HG03066 (cell line): ENCODE measurements at regions not wholly inside any gene's neighbourhood (a gene's known extent, or its start where the extent isn't known, plus 50 kb on each side); places are given as distances from the start of the nearest gene placed in this dataset.
"Not testable (repeated sequence)": the region's sequence is repeated elsewhere in the genome, so short reads cannot be mapped to it uniquely, and the experiment has no call there.

ENCODE experiments used
- ATAC-seq: cut with Tn5 transposase; IDR thresholded peaks from one replicate; pipeline ENCODE4 v1.9.1; 2021; ENCODE audit warnings: low read depth; ENCODE audit not compliant: unreplicated experiment

DNA sequence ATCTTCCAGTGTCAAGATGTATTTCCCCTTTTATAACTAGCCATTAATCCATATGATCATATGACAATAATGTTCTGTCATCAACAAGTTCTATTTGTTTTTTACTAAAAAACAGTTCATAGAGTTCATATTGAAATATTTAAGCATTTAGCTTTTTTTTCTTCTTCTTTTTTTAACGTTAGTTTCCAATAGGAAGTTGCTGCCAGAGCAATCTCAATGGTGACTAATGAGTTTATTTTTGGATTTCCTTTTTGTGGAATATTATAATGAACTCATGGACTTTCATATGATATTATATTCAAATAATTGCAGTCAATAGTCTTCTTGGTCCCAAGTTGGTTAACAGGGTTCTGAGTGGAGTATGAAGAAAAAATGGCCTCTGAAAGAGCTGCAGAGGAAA, 343.3 kb downstream of the BCKDHB start:
- ATAC-seq, result no peak

DNA sequence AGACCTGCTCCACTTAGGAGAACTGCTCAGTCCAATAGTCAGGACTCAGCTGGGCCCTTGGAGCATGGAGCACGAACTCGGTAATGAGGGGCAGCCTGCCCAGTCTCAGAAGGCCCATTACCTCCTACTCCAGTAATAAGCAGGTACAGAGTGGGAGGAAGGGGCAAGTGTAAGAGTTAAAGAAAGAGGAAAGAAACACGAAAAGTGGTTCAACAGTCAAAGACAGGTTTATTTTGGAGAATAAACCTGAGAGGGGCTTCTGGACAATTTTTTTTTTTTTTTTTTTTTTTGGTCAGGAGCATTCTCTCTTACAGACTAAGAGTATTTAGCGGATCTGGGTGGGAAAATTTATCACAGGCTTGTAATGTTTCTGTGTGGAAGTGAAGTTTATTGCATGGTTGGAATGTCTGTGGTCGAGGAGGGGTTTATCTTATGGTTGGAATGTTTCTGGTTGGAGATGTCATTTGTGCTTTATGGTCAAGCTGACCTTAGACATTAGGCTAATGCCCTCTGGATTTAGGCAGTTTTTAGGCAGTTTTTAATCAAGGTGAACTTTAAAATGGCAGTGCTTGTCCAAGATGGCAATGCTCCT, 340.1 kb downstream of the BCKDHB start:
- ATAC-seq, result no peak

GRCh38 chr6:80445751-80446150, 339.3 kb downstream of the BCKDHB start:
- ATAC-seq, result no peak

- ATAC-seq, result no peak
These were observed 335.9 kb downstream of the BCKDHB start for GRCh38 chr6:80442366-80442765.

- ATAC-seq, result no peak
These were observed 334.7 kb downstream of the BCKDHB start for GRCh38 chr6:80441131-80441530.

DNA sequence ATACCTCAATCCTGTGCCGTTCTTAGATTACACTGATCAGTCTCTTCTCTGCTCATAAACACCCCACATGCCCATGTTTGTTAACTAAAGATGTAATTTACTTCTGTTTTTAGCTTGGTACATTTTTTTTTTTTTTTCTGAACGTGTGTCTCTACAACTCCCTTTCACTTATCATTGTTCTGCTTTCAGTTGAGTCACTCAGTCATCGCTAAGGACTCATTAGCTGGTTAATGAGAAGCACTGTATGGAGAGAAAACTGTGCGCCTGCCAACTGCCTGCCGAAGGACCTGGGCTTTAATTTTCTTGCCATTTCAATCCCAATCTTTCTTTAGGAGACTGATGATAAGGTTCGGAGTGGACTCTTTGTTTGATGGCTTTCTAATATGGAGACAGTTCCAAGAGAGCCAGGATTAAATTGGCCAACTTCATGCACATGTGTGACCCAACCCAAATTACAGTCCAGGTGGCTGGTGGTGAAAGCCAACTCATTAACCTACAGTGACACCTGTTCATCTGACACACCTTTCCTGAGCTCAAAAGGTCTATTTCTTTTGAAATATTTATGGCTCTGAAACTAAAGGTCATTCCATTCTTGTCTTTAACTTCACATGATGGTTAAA, 334.1 kb downstream of the BCKDHB start:
- ATAC-seq, result no peak

DNA sequence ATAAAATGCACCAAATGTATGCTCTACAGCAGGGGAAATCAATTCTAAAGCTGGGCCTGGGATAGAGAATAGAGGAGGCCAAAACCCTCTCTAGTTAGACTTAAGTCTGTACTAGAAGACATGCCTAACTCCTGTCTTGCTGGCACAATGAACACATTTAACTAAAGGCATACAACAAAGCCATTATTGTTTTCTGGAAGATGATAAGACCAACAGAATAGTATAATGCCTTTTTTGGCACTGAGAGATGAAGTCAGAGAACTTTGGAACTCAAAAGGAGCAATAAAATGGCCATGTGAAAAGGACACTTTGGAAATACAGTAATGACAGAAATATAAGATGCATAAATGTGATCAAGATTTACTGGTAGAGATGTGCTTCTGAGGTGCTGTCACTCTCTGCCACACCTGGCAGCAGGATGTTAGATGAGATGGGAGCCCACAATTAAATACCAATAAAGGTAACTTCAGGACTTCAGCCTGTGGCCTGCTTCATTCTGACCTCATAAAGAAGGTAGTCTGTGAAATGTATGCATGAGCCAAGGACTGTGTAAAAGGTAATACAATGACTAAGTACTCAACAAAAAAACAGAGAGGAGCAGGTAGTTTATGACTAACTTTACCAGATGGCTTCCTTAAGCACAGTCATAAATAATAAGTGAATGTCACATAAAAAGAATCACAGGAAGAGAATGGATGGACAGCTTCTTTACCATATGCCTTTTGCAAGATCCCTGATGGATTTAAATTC, 333.4 kb downstream of the BCKDHB start:
- no peak for ATAC-seq

- no peak for ATAC-seq
These were observed 332.3 kb downstream of the BCKDHB start for GRCh38 chr6:80438772-80439171.

DNA sequence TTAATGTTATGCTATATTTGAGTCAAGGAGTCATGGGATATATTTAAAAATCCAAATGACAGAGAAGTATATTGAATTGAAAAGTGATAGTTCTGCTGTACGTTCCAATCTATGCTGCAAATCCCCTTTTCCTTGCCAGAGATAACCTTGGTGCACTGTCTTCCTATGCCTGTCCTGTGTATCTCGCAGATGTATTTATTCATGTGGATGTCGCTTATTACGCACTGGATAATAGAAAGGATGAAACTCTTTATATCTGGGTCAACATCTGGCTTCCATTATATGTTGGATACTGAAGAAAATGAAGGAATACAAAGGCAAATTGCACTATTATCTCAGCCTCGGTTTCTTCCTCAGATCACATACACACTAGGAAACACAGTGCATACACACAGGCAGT, 331.3 kb downstream of the BCKDHB start:
- no peak for ATAC-seq

DNA sequence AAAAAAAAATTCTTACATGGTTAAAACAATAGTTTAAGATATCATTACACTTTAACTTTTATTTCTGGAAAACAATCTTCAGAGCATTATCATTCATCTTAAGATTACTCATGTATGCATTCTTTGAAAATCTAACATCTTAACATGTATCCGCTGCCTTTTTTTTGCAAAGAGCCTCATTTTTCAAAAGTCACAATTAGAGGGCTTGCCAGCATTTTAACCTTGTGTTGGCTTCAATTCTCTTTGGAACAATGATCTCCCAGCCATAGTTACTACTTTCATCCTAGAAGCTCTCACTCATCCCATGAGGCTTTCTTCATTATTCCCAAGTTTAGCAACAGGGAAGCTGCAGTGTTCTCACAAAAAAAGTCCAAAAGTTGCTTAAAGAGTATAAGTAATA, 330.8 kb downstream of the BCKDHB start:
- ATAC-seq, result no peak

- ATAC-seq, result no peak
These were observed 330.2 kb downstream of the BCKDHB start for GRCh38 chr6:80436663-80437062.

GRCh38 chr6:80435457-80435856, 329.0 kb downstream of the BCKDHB start:
- no peak for ATAC-seq

- ATAC-seq, result no peak
These were observed 328.4 kb downstream of the BCKDHB start for GRCh38 chr6:80434691-80435350.

DNA sequence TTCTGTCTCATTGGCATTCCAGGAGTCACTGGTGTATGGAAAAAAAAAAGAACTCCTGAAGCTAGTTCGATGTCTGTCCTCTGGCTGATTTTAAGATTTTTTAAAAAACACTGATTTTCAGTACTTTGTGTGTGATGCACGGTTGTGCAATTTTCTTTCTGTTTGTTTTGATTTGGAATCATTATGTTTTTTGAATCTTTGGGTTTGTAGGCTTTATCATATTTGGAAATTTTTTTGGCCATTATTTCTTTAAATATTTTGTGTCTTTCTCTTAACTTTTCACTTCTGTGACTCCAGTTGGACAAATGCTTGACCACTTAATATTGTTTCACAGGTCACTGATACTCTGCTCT, 327.2 kb downstream of the BCKDHB start:
- ATAC-seq, result no peak

DNA sequence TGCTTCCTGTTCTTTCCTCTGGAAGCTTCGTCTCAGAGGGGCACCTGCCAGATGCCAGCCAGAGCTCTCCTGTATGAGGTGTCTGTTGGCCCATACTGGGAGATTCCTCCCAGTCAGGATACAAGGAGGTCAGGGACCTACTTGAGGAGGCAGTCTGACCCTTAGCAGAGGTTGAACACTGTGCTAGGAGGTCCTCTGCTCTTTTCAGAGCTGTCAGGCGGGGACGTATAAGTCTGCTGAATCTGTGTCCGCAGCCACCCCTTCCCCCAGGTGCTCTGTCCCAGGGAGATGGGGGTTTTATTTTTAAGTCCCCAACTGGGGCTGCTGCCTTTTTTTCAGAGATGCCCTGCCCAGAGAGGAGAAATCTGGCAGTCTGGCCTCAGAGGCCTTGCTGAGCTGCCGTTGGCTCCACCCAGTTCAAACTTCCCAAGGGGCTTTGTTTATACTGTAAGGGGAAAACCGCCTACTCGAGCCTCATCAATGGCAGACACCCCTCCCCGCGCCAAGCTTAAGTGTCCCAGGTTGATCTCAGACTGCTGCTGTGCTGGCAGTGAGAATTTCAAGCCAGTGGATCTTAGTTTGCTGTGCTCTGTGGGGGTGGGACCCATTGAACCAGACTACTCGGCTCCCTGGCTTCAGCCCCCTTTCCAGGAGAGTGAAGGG, 326.7 kb downstream of the BCKDHB start:
- ATAC-seq, result no peak

DNA sequence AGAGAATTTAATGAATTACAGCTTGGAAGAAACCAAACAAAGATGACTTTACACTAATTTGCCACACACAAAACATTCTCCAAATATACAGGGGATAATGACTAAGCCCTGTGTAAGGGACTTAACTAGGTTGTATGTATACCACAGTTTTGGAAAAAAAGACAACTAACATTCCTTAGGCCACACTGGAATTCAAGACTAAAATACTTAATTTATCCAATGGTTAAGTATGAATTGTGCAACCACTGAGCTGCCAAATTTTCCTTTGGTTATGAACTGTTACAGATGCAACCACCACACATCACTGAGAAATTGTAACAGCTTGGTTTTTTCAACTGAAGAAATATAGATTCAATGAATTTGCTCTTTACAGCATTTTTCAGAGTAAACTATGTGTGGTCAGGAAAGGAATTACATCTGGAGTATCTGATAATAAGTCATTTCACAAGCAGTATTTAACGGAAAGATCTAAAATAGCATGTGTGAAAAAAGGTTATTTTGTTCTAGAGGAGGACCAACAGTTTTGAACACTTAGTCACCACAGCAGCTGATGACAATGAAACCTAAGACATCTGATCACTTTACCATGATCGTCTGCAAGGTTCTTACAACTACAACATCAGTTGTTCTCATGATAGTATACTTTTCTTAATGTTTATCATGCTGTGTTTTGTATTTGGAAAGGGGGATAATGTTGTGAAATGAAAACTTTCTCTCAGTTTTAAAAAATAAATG, 318.8 kb downstream of the BCKDHB start:
- no peak for ATAC-seq

DNA sequence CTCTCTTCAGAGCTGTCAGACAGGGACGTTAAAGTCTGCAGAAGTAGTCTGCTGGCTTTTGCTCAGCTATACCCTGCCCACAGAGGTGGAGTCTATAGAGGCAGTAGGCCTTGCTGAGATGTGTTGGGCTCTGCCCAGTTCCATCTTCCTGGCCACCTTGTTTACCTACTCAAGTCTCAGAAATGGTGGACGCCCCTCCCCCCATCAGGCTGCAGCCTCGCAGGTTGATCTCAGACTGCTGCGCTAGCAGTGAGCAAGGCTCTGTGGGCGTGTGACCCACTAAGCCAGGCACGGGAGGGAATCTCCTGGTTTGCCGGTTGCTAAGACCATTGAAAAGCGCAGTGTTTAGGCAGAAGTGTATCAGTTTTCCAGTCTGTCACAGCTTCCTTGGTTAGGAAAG, 305.0 kb downstream of the BCKDHB start:
- no peak for ATAC-seq

GRCh38 chr6:80407976-80408375, 301.5 kb downstream of the BCKDHB start:
- not testable (repeated sequence) for ATAC-seq

DNA sequence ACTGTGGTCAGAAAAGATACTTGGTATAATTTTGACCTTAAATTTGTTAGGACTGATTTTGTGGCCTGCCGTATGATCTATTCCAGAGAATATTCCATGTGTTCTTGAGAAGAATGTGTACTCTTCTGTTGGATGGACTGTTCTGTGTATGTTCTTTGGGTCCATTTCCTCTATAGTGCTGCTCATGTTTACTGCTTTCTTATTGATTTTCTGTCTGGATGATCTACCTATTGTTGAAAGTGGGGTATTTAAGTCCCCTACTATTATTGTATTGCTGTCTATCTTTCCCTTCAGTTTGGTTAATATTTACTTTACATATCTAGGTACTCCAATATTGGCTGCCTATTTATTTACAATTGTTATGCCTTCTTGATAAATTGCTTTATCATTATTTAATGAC, 298.4 kb downstream of the BCKDHB start:
- ATAC-seq, result no peak

- no peak for ATAC-seq
These were observed 296.9 kb downstream of the BCKDHB start for GRCh38 chr6:80403365-80403764.
